Right kidney (tissue), 1 donor: ENCODE measurements at regions not wholly inside any gene's neighbourhood (a gene's known extent, or its start where the extent isn't known, plus 50 kb on each side); places are given as distances from the start of the nearest gene placed in this dataset.

Source experiments
- DNase-seq: peaks from one replicate; pipeline ENCODE4 v3.0.0-alpha.2; 2016

GRCh38 chr19:31983647-31984046 lies 361.8 kb upstream of the ZNF507 start:
- no peak for DNase-seq

DNA sequence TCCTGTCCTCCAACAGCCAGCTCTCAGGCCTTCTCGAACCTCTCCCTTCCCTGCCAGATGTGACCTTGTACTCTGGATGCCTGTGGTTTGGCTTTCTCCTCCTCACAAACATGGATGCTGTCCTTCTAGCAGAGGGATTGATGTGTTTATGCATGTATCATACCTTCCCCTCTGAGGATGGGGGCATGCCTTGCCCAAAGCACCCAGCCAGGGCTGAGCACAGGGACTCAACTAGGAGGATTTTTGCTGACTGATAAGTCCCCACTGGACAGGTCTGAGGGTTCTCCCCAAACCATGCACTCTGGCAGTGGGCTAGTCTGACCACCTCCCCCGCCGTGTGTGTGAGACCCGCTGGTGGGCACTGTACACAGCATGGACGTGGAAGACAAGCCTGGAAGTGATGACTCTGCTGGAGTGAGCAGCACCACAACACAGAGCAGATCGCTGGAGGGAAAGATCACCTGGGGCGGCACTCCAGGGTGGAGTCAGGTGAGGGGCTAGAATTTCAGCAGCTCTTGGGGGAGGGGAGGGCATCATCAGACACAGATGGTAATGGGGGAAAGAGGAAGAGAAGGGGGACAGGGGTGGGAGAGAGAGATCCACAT lies 360.3 kb upstream of the ZNF507 start:
- no peak for DNase-seq

DNA sequence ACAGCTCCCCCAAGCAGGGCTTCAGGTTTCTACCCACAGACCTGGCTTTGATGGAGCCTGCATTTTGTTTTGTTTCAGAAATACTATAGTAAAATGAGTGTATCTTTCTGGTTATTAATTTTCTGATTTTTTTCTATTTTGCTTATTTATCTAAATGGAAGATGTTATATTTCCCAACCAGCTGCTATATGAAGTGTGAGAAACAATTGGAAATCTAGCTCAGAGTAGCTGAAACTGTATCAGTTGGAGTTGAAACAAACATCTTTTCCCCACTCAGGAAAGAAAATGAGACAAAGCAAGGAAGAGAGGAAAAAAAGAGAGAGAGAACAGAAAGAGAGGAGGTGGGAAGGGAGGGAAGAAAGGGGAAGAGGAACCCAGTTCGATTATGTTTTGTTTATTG lies 358.5 kb upstream of the ZNF507 start:
- DNase-seq = no peak

- no peak for DNase-seq
Observed at GRCh38 chr19:31988256-31988655, 357.2 kb upstream of the ZNF507 start.

GRCh38 chr19:31991984-31992655 lies 353.3 kb upstream of the ZNF507 start:
- DNase-seq = no peak

GRCh38 chr19:31992750-31993149 lies 352.7 kb upstream of the ZNF507 start:
- no peak for DNase-seq

DNA sequence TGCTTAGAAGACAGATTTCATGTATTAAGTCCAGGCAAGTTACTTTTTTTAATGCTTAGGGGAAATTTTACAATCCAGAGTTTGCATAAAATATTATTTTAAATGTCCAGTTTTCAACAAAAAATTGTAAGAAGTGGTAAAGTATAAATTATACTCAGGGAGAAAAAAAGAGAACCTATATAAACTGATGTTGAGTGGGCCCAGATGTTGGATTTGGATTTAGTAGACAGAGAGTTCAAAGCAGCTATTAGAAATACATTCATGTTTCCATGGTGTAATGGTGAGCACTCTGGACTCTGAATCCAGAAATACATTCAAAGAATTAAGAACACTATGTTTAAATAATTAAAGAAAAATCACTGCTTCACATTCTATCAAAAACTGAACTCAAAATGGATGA lies 349.9 kb upstream of the ZNF507 start:
- no peak for DNase-seq

DNA sequence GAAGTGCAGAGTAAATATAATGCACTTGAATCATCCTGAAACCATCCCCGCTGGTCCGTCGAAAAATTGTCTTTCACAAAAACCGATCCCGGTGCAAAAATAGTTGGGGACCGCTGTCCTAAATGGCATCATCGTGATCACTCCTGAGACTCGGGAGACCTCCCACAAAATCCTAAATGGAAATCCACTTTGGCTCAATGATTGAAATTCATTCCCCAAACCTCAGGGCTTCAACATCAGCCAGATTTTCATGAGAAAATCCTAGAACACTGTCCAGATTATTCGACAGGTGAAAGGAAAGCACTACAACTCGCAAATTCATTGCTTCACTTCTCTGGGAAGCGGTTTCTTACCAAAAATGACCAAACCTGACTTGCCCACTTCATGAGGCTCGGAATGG lies 335.3 kb upstream of the ZNF507 start:
- DNase-seq = no peak

- no peak for DNase-seq
Observed at GRCh38 chr19:32012206-32012605, 333.2 kb upstream of the ZNF507 start.

GRCh38 chr19:32012886-32013631 lies 332.4 kb upstream of the ZNF507 start:
- DNase-seq = no peak

DNA sequence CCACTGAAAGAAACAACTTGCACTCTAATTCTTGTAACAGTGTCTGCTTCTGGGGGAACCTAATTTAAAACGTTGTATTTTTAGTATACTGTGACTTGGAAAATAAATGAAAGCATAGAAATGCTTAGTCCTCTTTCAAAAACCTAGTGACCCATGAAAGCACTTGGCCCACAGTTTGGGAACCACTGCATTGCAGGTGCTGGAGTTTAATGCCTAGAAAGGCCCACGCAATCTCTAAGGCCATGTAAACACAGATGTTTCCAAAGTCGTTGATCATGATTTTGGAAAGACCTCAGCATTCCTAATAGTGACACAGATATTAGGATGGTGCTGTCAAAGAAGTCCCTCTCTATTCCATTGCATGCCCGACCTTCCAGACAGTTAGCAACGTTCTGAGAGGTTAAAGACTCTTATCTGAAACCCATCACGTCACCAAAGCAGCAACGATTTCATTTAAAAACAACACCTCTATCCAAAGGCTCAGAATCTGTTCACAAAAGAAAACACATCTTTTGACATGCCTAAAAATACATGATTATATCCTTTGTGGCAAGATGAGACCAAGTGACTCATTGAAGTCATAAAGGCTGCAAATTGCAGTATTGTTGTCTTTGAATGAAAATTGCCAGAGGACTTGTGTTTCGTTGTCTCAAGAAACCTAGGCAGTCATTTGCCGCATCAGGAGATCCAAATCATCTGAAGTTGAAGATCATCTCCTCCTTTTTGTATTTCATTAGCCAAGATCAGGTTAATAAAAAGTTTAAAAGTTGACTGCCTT lies 328.0 kb upstream of the ZNF507 start:
- no peak for DNase-seq

GRCh38 chr19:32018014-32018413 lies 327.4 kb upstream of the ZNF507 start:
- DNase-seq = peak; percentile 56

DNA sequence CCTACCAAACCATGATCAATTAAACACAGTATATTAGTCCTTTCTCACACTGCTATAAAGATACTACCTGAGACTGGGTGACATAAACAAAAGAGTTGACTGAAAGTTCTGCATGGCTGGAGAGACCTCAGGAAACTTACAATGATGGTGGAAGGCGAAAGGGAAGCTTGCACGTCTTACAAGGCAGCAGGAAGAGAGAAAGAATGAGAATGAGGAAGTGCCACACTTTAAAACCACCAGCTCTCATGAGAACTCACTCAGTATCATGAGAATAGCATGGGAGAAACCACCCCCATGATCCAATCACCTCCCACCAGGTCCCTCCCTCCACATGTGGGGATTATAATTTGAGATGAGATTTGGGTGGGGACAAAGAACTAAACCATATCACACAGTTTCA lies 324.9 kb upstream of the ZNF507 start:
- DNase-seq = no peak

DNA sequence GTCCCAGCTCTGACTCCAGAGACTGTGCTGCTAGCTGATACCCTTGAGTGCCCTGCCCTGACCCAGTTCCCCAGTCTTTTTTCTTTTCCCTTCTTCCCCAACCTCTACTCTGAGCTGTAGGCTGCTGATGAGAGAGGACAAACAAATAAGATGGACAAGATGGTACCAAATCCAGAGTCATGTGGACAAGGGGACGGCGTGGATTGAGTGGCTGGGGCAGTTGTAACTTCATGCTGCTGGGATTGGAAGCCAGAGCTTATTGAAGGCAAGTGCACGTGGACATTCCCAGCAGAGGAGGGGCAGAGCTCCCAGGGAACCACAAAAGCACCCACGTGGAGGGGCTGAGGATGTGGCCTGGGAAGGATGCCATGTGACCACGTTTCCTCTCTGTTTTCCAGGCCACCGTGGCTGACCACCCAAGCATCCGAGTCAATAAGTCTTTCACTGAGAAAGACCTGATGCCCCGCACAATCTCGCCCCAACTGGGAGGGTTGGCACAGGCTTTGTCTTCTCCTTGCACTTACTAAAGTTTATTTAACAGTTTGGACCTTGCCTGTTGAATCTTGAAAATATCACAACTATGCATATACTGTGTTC lies 323.3 kb upstream of the ZNF507 start:
- no peak for DNase-seq

DNA sequence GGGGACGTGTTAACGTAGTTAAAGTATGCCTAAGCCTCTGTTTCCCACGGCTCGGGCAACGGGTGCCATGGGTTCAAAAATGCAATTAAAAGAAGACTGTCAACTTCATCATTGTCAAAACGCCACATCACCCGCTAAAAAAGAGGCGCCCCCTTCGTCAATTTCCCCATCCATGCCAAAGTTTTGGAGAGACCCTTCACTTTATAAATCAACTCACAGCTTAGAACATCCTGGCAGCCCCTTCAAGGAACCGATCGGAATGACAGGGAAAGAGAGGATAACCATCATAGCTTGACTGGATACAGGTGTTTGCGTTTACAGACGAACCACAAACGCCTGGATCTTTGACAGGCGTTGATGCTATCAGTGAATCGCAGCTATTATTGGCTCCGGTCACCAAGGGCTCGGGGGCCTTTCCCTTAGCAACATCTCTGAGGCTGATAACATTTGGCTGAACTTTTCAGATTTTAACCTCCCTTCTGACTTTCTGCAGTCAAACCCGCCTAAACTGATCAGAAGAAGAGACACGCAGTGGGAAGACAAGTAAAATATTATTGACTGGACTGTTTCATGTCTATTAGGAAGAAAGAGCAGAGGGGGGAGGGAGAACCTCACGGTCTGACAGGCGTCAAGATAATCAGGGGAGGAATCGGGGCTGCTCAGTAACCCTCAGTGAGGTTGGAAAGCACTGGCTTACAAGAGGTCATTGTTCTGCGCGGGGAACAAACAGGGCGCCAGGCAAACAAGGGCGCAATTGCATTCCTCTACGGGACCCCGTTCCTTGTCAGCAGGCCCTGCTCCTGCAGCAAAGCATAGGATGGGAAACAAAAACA lies 322.5 kb upstream of the ZNF507 start:
- DNase-seq = no peak

- no peak for DNase-seq
Observed at GRCh38 chr19:32023564-32023832, 321.9 kb upstream of the ZNF507 start.

GRCh38 chr19:32029235-32029634 lies 316.2 kb upstream of the ZNF507 start:
- no peak for DNase-seq

DNA sequence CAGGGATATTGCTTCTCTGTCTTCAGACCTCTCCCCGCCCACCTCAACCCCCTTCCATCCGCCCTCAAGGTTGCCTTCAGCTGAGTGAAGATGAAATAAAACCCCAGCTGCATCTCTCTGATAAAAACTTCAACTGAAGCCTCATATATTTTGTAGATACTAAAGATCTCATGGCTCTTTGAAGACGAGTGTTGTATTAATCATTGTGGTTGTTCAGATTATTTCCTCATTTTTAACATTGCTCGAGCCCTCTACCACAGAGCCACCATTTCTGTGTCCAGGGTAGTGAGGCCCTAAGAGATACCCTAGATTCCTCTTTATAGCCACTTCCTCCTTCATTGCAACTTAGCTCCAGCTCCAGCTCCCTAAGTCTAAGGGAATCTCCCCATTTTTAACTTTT lies 312.8 kb upstream of the ZNF507 start:
- DNase-seq = no peak

- no peak for DNase-seq
Observed at GRCh38 chr19:32035626-32036025, 309.8 kb upstream of the ZNF507 start.

DNA sequence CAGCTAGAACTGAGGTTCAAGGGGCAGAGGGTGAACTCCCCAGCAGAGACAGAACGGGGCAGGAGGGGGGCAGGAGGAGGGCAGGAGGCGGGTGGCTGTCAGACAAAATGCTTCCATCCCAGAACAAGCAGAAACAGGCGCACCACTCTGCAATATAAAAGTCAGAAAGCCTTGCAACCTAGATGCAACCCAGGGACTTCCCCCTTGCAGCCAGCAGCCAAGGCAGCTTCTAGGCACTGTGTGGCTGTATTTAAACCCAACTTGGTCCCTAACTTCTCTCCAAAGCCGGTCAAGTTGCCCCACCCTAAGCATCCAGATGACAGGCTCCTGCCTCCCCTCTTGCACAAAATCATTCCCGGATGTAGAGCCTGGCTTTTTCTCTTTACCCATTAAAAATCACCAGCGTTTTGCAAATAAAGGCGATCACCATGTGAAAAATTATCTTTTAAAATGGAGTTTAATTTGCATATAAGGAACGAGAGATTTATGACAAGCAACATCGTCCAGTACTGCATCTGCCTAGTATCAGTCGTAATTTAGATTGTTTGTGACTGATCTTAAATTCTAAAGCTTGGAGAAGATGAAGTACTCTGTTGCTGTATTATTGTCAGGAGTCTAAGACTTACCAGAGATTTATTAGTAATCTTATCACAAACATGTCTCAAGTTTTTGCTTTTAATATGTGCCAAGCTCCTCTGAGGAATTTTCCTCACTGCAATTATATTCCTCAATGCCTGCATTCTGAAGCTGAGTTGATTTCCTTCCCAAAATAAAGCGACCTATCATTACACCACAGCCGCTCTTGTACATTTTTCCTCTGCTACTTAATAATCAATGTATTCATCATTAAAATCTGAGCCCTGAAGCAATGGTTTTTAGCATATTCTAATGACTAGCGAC lies 307.1 kb upstream of the ZNF507 start:
- DNase-seq = no peak

- no peak for DNase-seq
Observed at GRCh38 chr19:32038961-32039360, 306.4 kb upstream of the ZNF507 start.
